ENCODE measurements at regions not wholly inside any gene's neighbourhood (a gene's known extent, or its start where the extent isn't known, plus 50 kb on each side); places are given as distances from the start of the nearest gene placed in this dataset.

GRCh38 chr5:105032917-105033316, 1470.3 kb upstream of the NUDT12 start:
- H3K27ac ChIP-seq, result no peak overlapping the region
- no peaks in the 10 kb centered on the region for H3K36me3 ChIP-seq
- no peaks in the 10 kb centered on the region for H3K27me3 ChIP-seq
- H3K4me3 ChIP-seq (ENCODE audit: low read depth in 1 of 2, low read length in 1 of 2), result no peak overlapping the region
- no peaks in the 10 kb centered on the region for H3K9me3 ChIP-seq
- H3K4me1 ChIP-seq (ENCODE audit: control insufficient read depth in 1 of 2, insufficient read depth in 1 of 2, low read depth in 1 of 2, low read length in 1 of 2), result no peaks in the 10 kb centered on the region
- no peak for TF ChIP-seq CTCF (IDR thresholded peaks at IDR 0.05)

- Histone ChIP-seq H3K4me3 (ENCODE audit: low read depth in 1 of 2, low read length in 1 of 2) (no peak overlapping the region), H3K36me3 (no peaks in the 10 kb centered on the region), H3K27ac (no peak overlapping the region), H3K27me3 (no peaks in the 10 kb centered on the region), H3K4me1 (ENCODE audit: control insufficient read depth in 1 of 2, insufficient read depth in 1 of 2, low read depth in 1 of 2, low read length in 1 of 2) (no peaks in the 10 kb centered on the region), H3K9me3 (no peaks in the 10 kb centered on the region)
- TF ChIP-seq CTCF (IDR thresholded peaks at IDR 0.05), result no peak
These were observed 1467.6 kb upstream of the NUDT12 start for GRCh38 chr5:105030153-105030552.

- Histone ChIP-seq H3K36me3 (no peaks in the 10 kb centered on the region), H3K27me3 (no peaks in the 10 kb centered on the region), H3K9me3 (no peaks in the 10 kb centered on the region), H3K4me3 (ENCODE audit: low read depth in 1 of 2, low read length in 1 of 2) (no peak overlapping the region), H3K4me1 (ENCODE audit: control insufficient read depth in 1 of 2, insufficient read depth in 1 of 2, low read depth in 1 of 2, low read length in 1 of 2) (no peaks in the 10 kb centered on the region), H3K27ac (no peak overlapping the region)
- no peak for TF ChIP-seq CTCF (IDR thresholded peaks at IDR 0.05)
These were observed 1452.5 kb upstream of the NUDT12 start for GRCh38 chr5:105015098-105015497.

- Histone ChIP-seq H3K36me3 (no peaks in the 10 kb centered on the region), H3K4me1 (ENCODE audit: control insufficient read depth in 1 of 2, insufficient read depth in 1 of 2, low read depth in 1 of 2, low read length in 1 of 2) (no peaks in the 10 kb centered on the region), H3K4me3 (ENCODE audit: low read depth in 1 of 2, low read length in 1 of 2) (no peak overlapping the region), H3K27me3 (no peaks in the 10 kb centered on the region), H3K9me3 (no peaks in the 10 kb centered on the region), H3K27ac (no peak overlapping the region)
- TF ChIP-seq CTCF (IDR thresholded peaks at IDR 0.05), result no peak
These were observed 1436.0 kb upstream of the NUDT12 start for GRCh38 chr5:104998572-104998971.

GRCh38 chr5:104998169-104998568, 1435.6 kb upstream of the NUDT12 start:
- no peaks in the 10 kb centered on the region for H3K9me3 ChIP-seq
- no peaks in the 10 kb centered on the region for H3K27me3 ChIP-seq
- TF ChIP-seq CTCF (IDR thresholded peaks at IDR 0.05), result no peak
- no peaks in the 10 kb centered on the region for H3K4me1 ChIP-seq (ENCODE audit: control insufficient read depth in 1 of 2, insufficient read depth in 1 of 2, low read depth in 1 of 2, low read length in 1 of 2)
- H3K27ac ChIP-seq, result no peak overlapping the region
- H3K4me3 ChIP-seq (ENCODE audit: low read depth in 1 of 2, low read length in 1 of 2), result no peak overlapping the region
- H3K36me3 ChIP-seq, result no peaks in the 10 kb centered on the region

GRCh38 chr5:104987074-104987473, 1424.5 kb upstream of the NUDT12 start:
- Histone ChIP-seq H3K9me3 (no peaks in the 10 kb centered on the region), H3K4me3 (ENCODE audit: low read depth in 1 of 2, low read length in 1 of 2) (no peak overlapping the region), H3K36me3 (no peaks in the 10 kb centered on the region), H3K27ac (no peak overlapping the region), H3K4me1 (ENCODE audit: control insufficient read depth in 1 of 2, insufficient read depth in 1 of 2, low read depth in 1 of 2, low read length in 1 of 2) (no peaks in the 10 kb centered on the region), H3K27me3 (no peaks in the 10 kb centered on the region)
- no peak for TF ChIP-seq CTCF (IDR thresholded peaks at IDR 0.05)

Measured in neutrophil (primary cell).